ENCODE measurements at regions not wholly inside any gene's neighbourhood (a gene's known extent, or its start where the extent isn't known, plus 50 kb on each side); places are given as distances from the start of the nearest gene placed in this dataset.
A peak's percentile ranks its signal among the peaks of the same experiment; 100 is the strongest.

DNA sequence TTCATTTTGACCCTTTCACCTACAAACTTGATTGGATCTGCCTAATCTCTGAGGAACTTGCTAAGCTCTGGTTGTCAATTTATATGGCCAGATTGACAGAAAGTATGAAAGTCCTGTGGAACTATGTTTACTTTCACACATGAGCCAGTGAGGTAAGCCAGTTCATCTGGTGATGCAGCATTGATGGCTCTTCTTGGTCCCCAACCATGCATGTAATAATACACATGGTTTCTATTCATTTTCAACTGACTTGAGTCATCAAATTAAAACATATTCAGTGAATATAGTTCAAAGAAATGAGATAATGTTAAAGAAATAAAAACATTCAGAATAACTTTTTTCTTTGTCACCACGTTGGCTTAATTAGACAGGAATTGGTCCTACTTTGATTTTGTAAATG is 336.1 kb upstream of the THBS1 start:
- DNase-seq (ENCODE audit: low spot score), result no peak
- H3K36me3 Mint-ChIP-seq, result no peaks in the 10 kb centered on the region
- CTCF ChIA-PET, result no interaction called here
- H3K27me3 Mint-ChIP-seq (ENCODE audit: low read depth), result no peaks in the 10 kb centered on the region
- no peaks in the 10 kb centered on the region for H3K9me3 Mint-ChIP-seq
- H3K4me1 Mint-ChIP-seq, result peaks cover 11% of the 10 kb centered on the region
- no peak overlapping the region for H3K27ac Mint-ChIP-seq
- ATAC-seq, result no peak
- no peak overlapping the region for H3K4me3 Mint-ChIP-seq
- TF ChIP-seq NFATC4 (CRISPR knock-in tag; IDR thresholded peaks at IDR 0.05) (no peak), FOXK1 (CRISPR knock-in tag; IDR thresholded peaks at IDR 0.05) (no peak), NFYB (CRISPR knock-in tag; conservative IDR thresholded peaks at IDR 0.05; ENCODE audit: low read depth) (no peak), E2F1 (CRISPR knock-in tag; IDR thresholded peaks at IDR 0.05) (no peak)
- POLR2A ChIA-PET, result no interaction called here

DNA sequence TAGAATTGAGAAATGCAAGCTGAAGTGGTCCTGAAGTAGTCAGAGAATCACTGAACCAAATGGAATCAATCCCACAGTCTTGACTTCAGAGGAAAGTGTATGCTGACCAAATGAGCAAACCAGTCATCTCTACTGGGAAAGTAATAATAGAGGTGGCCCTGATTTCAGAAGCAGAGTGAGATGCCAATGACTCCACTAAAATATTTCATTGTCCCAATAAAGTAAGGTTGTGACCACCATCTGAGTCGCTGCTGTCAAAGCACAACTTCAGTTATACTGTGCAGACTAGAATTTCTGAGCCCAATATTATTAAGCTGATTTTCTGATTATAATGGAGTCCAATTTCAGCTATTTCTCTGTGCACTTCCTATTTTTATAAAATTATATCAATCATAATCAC is 334.4 kb upstream of the THBS1 start:
- ChIA-PET CTCF (no interaction called here), POLR2A (no interaction called here)
- ATAC-seq (no peak), DNase-seq (ENCODE audit: low spot score) (no peak)
- Mint-ChIP-seq H3K4me3 (no peak overlapping the region), H3K27me3 (ENCODE audit: low read depth) (no peaks in the 10 kb centered on the region), H3K4me1 (peaks cover 11% of the 10 kb centered on the region), H3K9me3 (no peaks in the 10 kb centered on the region), H3K27ac (no peak overlapping the region), H3K36me3 (no peaks in the 10 kb centered on the region)
- TF ChIP-seq MXD4 (CRISPR knock-in tag; IDR thresholded peaks at IDR 0.05; ENCODE audit: borderline replicate concordance) (no peak), NFE2L1 (CRISPR knock-in tag; IDR thresholded peaks at IDR 0.05) (no peak)

- DNase-seq (ENCODE audit: low spot score), result no peak
- POLR2A ChIA-PET, result no interaction called here
- TF ChIP-seq, protein P1, sequence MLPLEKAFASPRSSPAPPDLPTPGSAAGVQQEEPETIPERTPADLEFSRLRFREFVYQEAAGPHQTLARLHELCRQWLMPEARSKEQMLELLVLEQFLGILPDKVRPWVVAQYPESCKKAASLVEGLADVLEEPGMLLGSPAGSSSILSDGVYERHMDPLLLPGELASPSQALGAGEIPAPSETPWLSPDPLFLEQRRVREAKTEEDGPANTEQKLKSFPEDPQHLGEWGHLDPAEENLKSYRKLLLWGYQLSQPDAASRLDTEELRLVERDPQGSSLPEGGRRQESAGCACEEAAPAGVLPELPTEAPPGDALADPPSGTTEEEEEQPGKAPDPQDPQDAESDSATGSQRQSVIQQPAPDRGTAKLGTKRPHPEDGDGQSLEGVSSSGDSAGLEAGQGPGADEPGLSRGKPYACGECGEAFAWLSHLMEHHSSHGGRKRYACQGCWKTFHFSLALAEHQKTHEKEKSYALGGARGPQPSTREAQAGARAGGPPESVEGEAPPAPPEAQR (CRISPR knock-in tag; IDR thresholded peaks at IDR 0.05), result no peak
- TF ChIP-seq HMGA2 (CRISPR knock-in tag; IDR thresholded peaks at IDR 0.05) (no peak), ZNF671 (CRISPR knock-in tag; IDR thresholded peaks at IDR 0.05) (no peak), ATF6 (CRISPR knock-in tag; IDR thresholded peaks at IDR 0.05) (no peak)
These were observed 333.3 kb upstream of the THBS1 start for GRCh38 chr15:39247574-39247973.

DNA sequence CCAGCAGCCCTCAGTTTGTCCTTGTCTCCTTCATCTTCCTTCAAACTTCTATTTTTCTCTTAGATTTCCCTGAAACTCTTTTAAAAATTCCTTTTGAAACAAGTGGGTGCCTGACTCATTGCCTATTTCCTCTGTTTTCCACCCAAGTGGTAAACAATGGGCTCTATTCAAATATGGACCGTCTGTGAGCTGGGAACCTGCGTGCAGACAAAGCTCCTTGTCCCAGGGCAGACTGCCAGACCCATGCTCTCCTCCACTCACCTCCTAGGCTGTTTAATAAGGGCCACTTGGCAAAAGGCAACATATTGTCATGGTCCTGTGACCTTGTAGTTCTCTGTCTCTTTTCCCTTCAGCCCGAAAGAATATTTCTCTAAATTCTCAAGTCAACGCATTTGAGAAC is 332.7 kb upstream of the THBS1 start:
- ATAC-seq (peak; percentile 34; the same call in 1 of the 2 replicates), DNase-seq (ENCODE audit: low spot score) (no peak)
- POLR2A ChIA-PET, result interaction anchor here (0.5 kb wide), 1 partner anchor 13 kb away, joined by 3 read pairs; no protein-coding TSS in a partner anchor
- CTCF ChIA-PET, result no interaction called here
- H3K27ac Mint-ChIP-seq, result no peak overlapping the region
- H3K27me3 Mint-ChIP-seq (ENCODE audit: low read depth), result no peaks in the 10 kb centered on the region
- H3K4me1 Mint-ChIP-seq, result peaks cover 11% of the 10 kb centered on the region
- H3K9me3 Mint-ChIP-seq, result no peaks in the 10 kb centered on the region
- H3K36me3 Mint-ChIP-seq, result no peaks in the 10 kb centered on the region
- TF ChIP-seq NFATC4 (CRISPR knock-in tag; IDR thresholded peaks at IDR 0.05), result no peak
- TF ChIP-seq TEAD4 (CRISPR knock-in tag; IDR thresholded peaks at IDR 0.05), result no peak
- H3K4me3 Mint-ChIP-seq, result no peak overlapping the region

More at GRCh38 chr15:39247574-39247973, 333.3 kb upstream of the THBS1 start:
- H3K27me3 Mint-ChIP-seq (ENCODE audit: low read depth), result no peaks in the 10 kb centered on the region
- H3K27ac Mint-ChIP-seq, result no peak overlapping the region
- no peaks in the 10 kb centered on the region for H3K36me3 Mint-ChIP-seq
- no peaks in the 10 kb centered on the region for H3K9me3 Mint-ChIP-seq
- peaks cover 11% of the 10 kb centered on the region for H3K4me1 Mint-ChIP-seq
- H3K4me3 Mint-ChIP-seq, result no peak overlapping the region
- no peak for ATAC-seq
- CTCF ChIA-PET, result no interaction called here

DNA sequence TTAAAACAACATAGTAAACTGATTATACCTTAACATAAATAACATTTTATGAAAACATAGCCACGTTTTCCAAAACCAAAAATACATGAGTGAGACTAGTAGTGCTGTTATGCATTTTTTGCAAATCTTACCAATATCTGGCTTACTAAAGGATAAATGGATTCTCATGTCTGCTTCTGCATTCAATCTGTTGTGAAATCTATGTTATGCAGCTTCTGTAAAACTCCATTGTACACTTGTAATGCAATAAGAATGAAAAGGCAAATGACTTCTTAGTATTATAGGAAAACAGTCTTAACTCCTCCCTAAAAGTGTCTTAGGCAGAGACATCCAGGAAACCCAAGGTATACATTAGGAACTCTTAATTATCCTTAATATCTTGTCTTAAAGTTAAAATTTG is 330.9 kb upstream of the THBS1 start:
- DNase-seq (ENCODE audit: low spot score) (no peak), ATAC-seq (no peak)
- H3K9me3 Mint-ChIP-seq, result no peaks in the 10 kb centered on the region
- POLR2A ChIA-PET, result no interaction called here
- H3K27ac Mint-ChIP-seq, result no peak overlapping the region
- peaks cover 11% of the 10 kb centered on the region for H3K4me1 Mint-ChIP-seq
- no peak overlapping the region for H3K4me3 Mint-ChIP-seq
- CTCF ChIA-PET, result no interaction called here
- H3K27me3 Mint-ChIP-seq (ENCODE audit: low read depth), result no peaks in the 10 kb centered on the region
- no peaks in the 10 kb centered on the region for H3K36me3 Mint-ChIP-seq
- TF ChIP-seq ZNF138 (CRISPR knock-in tag; conservative IDR thresholded peaks at IDR 0.05) (no peak), ZNF512 (CRISPR knock-in tag; IDR thresholded peaks at IDR 0.05; ENCODE audit: borderline replicate concordance) (no peak), TCF7 (CRISPR knock-in tag; IDR thresholded peaks at IDR 0.05; ENCODE audit: low read depth) (no peak), SOX15 (CRISPR knock-in tag; IDR thresholded peaks at IDR 0.05) (no peak), NFATC4 (CRISPR knock-in tag; IDR thresholded peaks at IDR 0.05) (no peak), ETV6 (CRISPR knock-in tag; IDR thresholded peaks at IDR 0.05) (no peak), ATF6 (CRISPR knock-in tag; IDR thresholded peaks at IDR 0.05) (no peak), FOXK1 (CRISPR knock-in tag; IDR thresholded peaks at IDR 0.05) (no peak), KAT7 (CRISPR knock-in tag; IDR thresholded peaks at IDR 0.05; ENCODE audit: borderline replicate concordance) (no peak)
- TF ChIP-seq, protein P2, sequence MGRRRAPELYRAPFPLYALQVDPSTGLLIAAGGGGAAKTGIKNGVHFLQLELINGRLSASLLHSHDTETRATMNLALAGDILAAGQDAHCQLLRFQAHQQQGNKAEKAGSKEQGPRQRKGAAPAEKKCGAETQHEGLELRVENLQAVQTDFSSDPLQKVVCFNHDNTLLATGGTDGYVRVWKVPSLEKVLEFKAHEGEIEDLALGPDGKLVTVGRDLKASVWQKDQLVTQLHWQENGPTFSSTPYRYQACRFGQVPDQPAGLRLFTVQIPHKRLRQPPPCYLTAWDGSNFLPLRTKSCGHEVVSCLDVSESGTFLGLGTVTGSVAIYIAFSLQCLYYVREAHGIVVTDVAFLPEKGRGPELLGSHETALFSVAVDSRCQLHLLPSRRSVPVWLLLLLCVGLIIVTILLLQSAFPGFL (CRISPR knock-in tag; IDR thresholded peaks at IDR 0.05; ENCODE audit: borderline replicate concordance), result no peak
